KMS-11 (cell line): ENCODE measurements at regions not wholly inside any gene's neighbourhood (a gene's known extent, or its start where the extent isn't known, plus 50 kb on each side); places are given as distances from the start of the nearest gene placed in this dataset.

Experiments used
- H2AFZ ChIP-seq: fragments of 200-600 bp; sonication (generic); 2 replicates; pipeline ENCODE4 v1.6.1; 2016; ENCODE audit warnings: antibody characterized with exemption, mixed run types, low read depth
- H3K27ac ChIP-seq: fragments of 200-600 bp; sonication (generic); 2 replicates; pipeline ENCODE4 v1.6.1; 2016; ENCODE audit warnings: mild to moderate bottlenecking, mixed run types
- H3K27me3 ChIP-seq: fragments of 200-600 bp; sonication (generic); 2 replicates; pipeline ENCODE4 v1.6.1; 2017; ENCODE audit warnings: mild to moderate bottlenecking, low read depth, mixed run types, moderate library complexity; ENCODE audit not compliant: insufficient read depth
- H3K36me3 ChIP-seq: fragments of 200-600 bp; sonication (generic); 2 replicates; pipeline ENCODE4 v1.6.1; 2017; ENCODE audit warnings: mild to moderate bottlenecking, mixed run types; ENCODE audit not compliant: insufficient read depth
- H3K4me1 ChIP-seq: fragments of 200-600 bp; sonication (generic); 2 replicates; pipeline ENCODE4 v1.6.1; 2016; ENCODE audit warnings: mild to moderate bottlenecking, low read depth, mixed run types; ENCODE audit not compliant: poor library complexity, severe bottlenecking
- H3K4me2 ChIP-seq: fragments of 200-600 bp; sonication (generic); 2 replicates; pipeline ENCODE4 v1.7.0; 2016; ENCODE audit warnings: mild to moderate bottlenecking, mixed run types
- H3K4me3 ChIP-seq: fragments of 200-600 bp; sonication (generic); IDR thresholded peaks from 2 replicates; pipeline ENCODE4 v1.6.1; 2017; ENCODE audit warnings: low read depth, low read length, mixed read lengths; ENCODE audit not compliant: insufficient read depth
- H3K79me2 ChIP-seq: fragments of 200-600 bp; sonication (generic); 2 replicates; pipeline ENCODE4 v1.6.1; 2016; ENCODE audit warnings: low read depth, mixed run types; ENCODE audit not compliant: insufficient read depth
- H3K9ac ChIP-seq: fragments of 200-600 bp; sonication (generic); 2 replicates; pipeline ENCODE4 v1.6.1; 2016; ENCODE audit warnings: mild to moderate bottlenecking, mixed run types
- H4K20me1 ChIP-seq: fragments of 200-600 bp; sonication (generic); 2 replicates; pipeline ENCODE4 v1.6.1; 2016; ENCODE audit warnings: mild to moderate bottlenecking, mixed run types; ENCODE audit not compliant: insufficient read depth
- TF ChIP-seq, protein P1 (sequence below): fragments of 200-600 bp; sonication (generic); conservative IDR thresholded peaks from 2 replicates; pipeline ENCODE4 v1.6.1; 2017; ENCODE audit warnings: low read depth, mild to moderate bottlenecking, antibody characterized with exemption, low read length, moderate library complexity, mixed read lengths

DNA sequence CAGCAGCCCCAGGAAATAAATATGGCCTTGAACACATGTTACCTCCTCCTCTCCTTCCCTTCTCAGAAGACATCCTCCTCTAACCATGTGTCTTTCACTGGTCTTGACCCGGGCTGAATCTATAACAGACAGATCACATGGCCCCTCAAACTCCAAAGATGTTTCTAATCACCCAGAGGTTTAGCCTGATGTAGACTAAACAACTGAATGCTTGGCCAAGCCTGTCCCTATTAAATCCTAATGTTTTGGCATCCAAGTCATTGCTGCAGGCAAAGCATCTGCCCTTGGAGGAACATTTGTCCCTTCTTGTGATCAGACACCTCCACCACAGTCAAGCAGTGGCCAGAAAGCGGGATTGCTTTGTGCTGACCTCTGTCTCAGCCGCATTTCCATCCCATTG lies 65.5 kb downstream of the ANKRD60 start:
- Histone ChIP-seq H3K4me1 (no peaks in the 10 kb centered on the region), H3K4me3 (no peak overlapping the region), H3K79me2 (no peaks in the 10 kb centered on the region), H4K20me1 (no peaks in the 10 kb centered on the region), H3K36me3 (no peaks in the 10 kb centered on the region), H3K27me3 (peaks cover 32% of the 10 kb centered on the region), H3K27ac (no peak overlapping the region), H3K4me2 (no peak overlapping the region), H3K9ac (no peak overlapping the region), H2AFZ (no peak overlapping the region)
- TF ChIP-seq, protein P1, sequence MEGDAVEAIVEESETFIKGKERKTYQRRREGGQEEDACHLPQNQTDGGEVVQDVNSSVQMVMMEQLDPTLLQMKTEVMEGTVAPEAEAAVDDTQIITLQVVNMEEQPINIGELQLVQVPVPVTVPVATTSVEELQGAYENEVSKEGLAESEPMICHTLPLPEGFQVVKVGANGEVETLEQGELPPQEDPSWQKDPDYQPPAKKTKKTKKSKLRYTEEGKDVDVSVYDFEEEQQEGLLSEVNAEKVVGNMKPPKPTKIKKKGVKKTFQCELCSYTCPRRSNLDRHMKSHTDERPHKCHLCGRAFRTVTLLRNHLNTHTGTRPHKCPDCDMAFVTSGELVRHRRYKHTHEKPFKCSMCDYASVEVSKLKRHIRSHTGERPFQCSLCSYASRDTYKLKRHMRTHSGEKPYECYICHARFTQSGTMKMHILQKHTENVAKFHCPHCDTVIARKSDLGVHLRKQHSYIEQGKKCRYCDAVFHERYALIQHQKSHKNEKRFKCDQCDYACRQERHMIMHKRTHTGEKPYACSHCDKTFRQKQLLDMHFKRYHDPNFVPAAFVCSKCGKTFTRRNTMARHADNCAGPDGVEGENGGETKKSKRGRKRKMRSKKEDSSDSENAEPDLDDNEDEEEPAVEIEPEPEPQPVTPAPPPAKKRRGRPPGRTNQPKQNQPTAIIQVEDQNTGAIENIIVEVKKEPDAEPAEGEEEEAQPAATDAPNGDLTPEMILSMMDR: no peak

DNA sequence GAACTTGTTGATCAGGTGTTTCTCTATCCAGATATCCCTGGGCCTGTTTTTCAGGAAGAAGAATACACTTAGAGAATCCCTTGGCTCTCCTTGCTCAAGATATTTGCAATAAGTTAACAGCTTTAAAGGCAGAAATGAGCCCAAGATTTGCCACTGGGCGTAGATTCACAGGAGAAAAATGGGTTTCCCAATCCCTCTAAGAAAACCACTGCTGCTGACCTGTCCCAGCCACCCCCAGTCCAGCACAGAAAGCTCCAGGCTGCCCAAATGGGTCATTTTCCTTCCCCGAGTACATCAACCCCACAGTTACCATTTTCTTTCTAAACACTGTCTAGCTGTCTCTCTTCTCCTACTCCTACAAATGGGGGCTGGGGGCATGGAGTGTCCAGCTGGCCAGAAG lies 67.3 kb downstream of the ANKRD60 start:
- H3K27me3 ChIP-seq: peaks cover 35% of the 10 kb centered on the region
- no peak overlapping the region for H2AFZ ChIP-seq
- no peaks in the 10 kb centered on the region for H4K20me1 ChIP-seq
- no peaks in the 10 kb centered on the region for H3K36me3 ChIP-seq
- no peak overlapping the region for H3K4me2 ChIP-seq
- H3K27ac ChIP-seq: no peak overlapping the region
- TF ChIP-seq, protein P1: no peak
- no peak overlapping the region for H3K4me3 ChIP-seq
- H3K79me2 ChIP-seq: no peaks in the 10 kb centered on the region
- no peak overlapping the region for H3K9ac ChIP-seq
- no peaks in the 10 kb centered on the region for H3K4me1 ChIP-seq

DNA sequence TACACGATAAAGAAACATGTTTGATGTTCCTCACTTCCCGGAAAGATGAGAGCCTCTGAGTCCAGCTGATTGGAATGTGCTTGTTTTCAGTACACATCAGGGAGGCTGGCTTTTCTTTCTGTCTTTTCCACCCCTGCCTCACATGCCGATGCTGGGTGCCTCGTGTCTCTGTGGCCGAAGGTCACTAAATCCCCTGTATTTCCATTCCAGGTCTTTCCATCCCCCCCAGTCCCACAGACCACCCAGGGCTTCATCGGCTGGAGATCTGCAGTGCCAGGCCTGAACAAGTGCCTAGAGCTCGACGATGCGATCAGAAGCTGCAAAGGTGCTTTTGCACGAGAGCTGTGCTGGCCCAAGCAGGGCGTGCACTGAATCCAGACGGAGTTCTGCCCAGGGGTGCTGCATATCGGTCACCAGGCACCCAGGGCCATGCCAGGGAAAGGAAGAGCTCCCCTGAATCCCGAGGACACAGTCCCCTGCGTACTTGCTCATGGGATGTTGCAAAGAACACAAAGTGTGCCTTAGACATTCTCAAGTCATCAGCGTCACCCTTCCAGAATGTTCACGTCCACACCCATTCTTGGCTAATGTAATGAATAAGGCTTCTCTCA lies 67.9 kb downstream of the ANKRD60 start:
- Histone ChIP-seq H3K9ac (no peak overlapping the region), H3K27me3 (peaks cover 35% of the 10 kb centered on the region), H3K4me2 (no peak overlapping the region), H2AFZ (no peak overlapping the region), H3K36me3 (no peaks in the 10 kb centered on the region), H4K20me1 (no peaks in the 10 kb centered on the region), H3K4me1 (no peaks in the 10 kb centered on the region), H3K27ac (no peak overlapping the region), H3K4me3 (no peak overlapping the region), H3K79me2 (no peaks in the 10 kb centered on the region)
- TF ChIP-seq, protein P1: no peak

DNA sequence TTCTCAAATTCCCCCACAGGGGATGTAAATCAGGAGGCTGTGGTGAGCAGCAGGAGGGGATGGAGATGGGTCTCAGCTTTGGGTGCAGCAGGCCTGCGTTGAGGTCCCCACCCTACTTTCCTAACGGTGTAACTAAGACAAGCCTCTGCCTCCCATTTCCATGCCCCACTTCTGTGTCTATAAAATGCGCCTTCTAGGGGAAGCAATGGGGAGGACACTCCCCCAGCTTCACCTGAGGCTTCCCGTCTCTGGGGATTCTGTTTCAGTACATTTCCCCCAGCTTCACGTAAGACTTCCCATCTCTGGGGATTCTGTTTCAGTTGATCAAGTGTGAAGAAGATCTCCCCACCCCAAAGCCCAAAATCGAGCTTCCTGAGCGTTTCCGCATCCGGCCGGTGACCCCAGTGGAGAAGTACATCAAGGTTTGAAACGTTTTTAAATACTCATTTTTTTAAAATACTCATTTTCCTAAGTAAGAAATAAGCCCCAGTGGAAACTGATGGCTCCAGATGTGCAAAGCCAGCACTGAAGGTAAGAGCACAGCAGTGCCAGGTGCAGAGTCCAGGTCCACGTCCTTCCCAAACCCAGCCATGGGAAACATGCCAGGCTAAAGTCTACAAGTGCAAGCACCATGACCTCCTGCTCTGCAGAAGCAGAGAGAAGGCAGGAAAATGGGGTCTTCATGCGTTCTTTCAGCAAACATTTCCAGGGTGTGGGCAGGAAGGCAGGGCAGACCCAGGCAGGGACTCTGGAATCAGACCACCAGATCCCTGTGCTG lies 73.1 kb downstream of the ANKRD60 start:
- no peak overlapping the region for H3K4me3 ChIP-seq
- peaks cover 34% of the 10 kb centered on the region; the same call in 1 of the 2 replicates for H3K27me3 ChIP-seq
- no peak overlapping the region for H3K27ac ChIP-seq
- H3K4me1 ChIP-seq: no peaks in the 10 kb centered on the region
- H3K36me3 ChIP-seq: no peaks in the 10 kb centered on the region
- no peaks in the 10 kb centered on the region for H4K20me1 ChIP-seq
- H3K4me2 ChIP-seq: no peak overlapping the region
- H3K9ac ChIP-seq: no peak overlapping the region
- no peaks in the 10 kb centered on the region for H3K79me2 ChIP-seq
- H2AFZ ChIP-seq: no peak overlapping the region
- TF ChIP-seq, protein P1: no peak
